ENCODE measurements at regions not wholly inside any gene's neighbourhood (a gene's known extent, or its start where the extent isn't known, plus 50 kb on each side); places are given as distances from the start of the nearest gene placed in this dataset.
"Not testable (repeated sequence)": the region's sequence is repeated elsewhere in the genome, so short reads cannot be mapped to it uniquely, and the experiment has no call there.

GRCh38 chr12:20099395-20100183 is 268.7 kb upstream of the PDE3A start:
- DNase-seq (ENCODE audit: low spot score), result no peak
- no peak for TF ChIP-seq CTCF (IDR thresholded peaks at IDR 0.05; ENCODE audit: extremely low read depth, missing control alignments)

GRCh38 chr12:20101046-20101445 is 267.3 kb upstream of the PDE3A start:
- no peak for TF ChIP-seq CTCF (IDR thresholded peaks at IDR 0.05; ENCODE audit: extremely low read depth, missing control alignments)
- DNase-seq (ENCODE audit: low spot score), result no peak

- DNase-seq (ENCODE audit: low spot score), result no peak
- no peak for TF ChIP-seq CTCF (IDR thresholded peaks at IDR 0.05; ENCODE audit: extremely low read depth, missing control alignments)
Observed at GRCh38 chr12:20105943-20106342, 262.4 kb upstream of the PDE3A start.

- no peak for DNase-seq (ENCODE audit: low spot score)
- no peak for TF ChIP-seq CTCF (IDR thresholded peaks at IDR 0.05; ENCODE audit: extremely low read depth, missing control alignments)
Observed at GRCh38 chr12:20109676-20110075, 258.7 kb upstream of the PDE3A start.

- DNase-seq (ENCODE audit: low spot score), result not testable (repeated sequence)
Observed at GRCh38 chr12:20115371-20115770, 253.0 kb upstream of the PDE3A start.

GRCh38 chr12:20119596-20120402 is 248.5 kb upstream of the PDE3A start:
- no peak for TF ChIP-seq CTCF (IDR thresholded peaks at IDR 0.05; ENCODE audit: extremely low read depth, missing control alignments)

GRCh38 chr12:20120403-20120725 is 248.0 kb upstream of the PDE3A start:
- DNase-seq (ENCODE audit: low spot score), result no peak
- no peak for TF ChIP-seq CTCF (IDR thresholded peaks at IDR 0.05; ENCODE audit: extremely low read depth, missing control alignments)

More at GRCh38 chr12:20119596-20120402, 248.5 kb upstream of the PDE3A start:
- DNase-seq (ENCODE audit: low spot score), result no peak
